Adrenal gland (tissue), 9 donors: ENCODE measurements at regions not wholly inside any gene's neighbourhood (a gene's known extent, or its start where the extent isn't known, plus 50 kb on each side); places are given as distances from the start of the nearest gene placed in this dataset.
A peak's percentile ranks its signal among the peaks of the same experiment; 100 is the strongest.

Experiments
- DNase-seq, 7 donors: peaks; one replicate each; pipeline ENCODE4 v3.0.0-alpha.2; 2019 to 2020
- H3K27ac ChIP-seq, 5 donors: fragments of 200-600 bp; sonication (generic) in 4 of 5; 1 replicate in 3 of 5; 2 replicates in 2 of 5; pipeline versions ENCODE4 v1.5.1 to v1.8.0; 2016 to 2020; ENCODE audit warnings: mild to moderate bottlenecking in 1 of 5
- H3K27me3 ChIP-seq: fragments of 200-600 bp; 2 replicates; pipeline ENCODE4 v1.8.0; 2021
- H3K36me3 ChIP-seq, 2 donors: fragments of 200-600 bp; replicated peaks in 1 of 2; 1 replicate in 1 of 2; 2 replicates in 1 of 2; pipeline versions ENCODE4 v1.5.1 to v1.8.0; 2018 to 2022
- H3K4me1 ChIP-seq, 2 donors: fragments of 200-600 bp; replicated peaks in 1 of 2; 1 replicate in 1 of 2; 2 replicates in 1 of 2; pipeline versions ENCODE4 v1.5.1 to v1.8.0; 2018 to 2021
- H3K4me3 ChIP-seq, 4 donors: fragments of 200-600 bp; sonication (generic) in 3 of 4; one replicate each; pipeline ENCODE4 v1.5.1; 2016 to 2018
- H3K9me3 ChIP-seq, 3 donors: fragments of 200-600 bp; sonication (generic) in 1 of 3; replicated peaks in 1 of 3; 1 replicate in 2 of 3; 2 replicates in 1 of 3; pipeline versions ENCODE4 v1.5.1 to v1.8.0; 2016 to 2021
- POLR2A ChIP-seq, 2 donors: fragments of 450-650 bp; IDR thresholded peaks; one replicate each; pipeline ENCODE4 v1.6.1; 2017; ENCODE audit warnings: antibody characterized with exemption in 2 of 2, mild to moderate bottlenecking in 2 of 2, moderate library complexity in 1 of 2
- WGBS, 4 donors: extraction: QIAGEN DNeasy Blood & Tissue Kit in 2 of 4; methylation state at CpG; one replicate each; pipeline versions ENCODE4 v1.1.5 to v1.1.7; 2013 to 2017; 5-methylcytosine and 5-hydroxymethylcytosine counted together
- intact Hi-C, 2 donors: fragments of 100-400 bp; cut with DNase I; formaldehyde crosslinking; loops; one replicate each; pipeline versions ENCODE4 v1.14.1 to v1.15.0; 2022 to 2023
- small RNA-seq, 2 donors: library from RNA; depleted of rRNA; stranded (forward); fragments of <200 nt; gene quantifications; one replicate each; pipeline ENCODE3, GENCODE V24; 2016
- TF ChIP-seq, protein P1 (sequence below), 6 experiments: fragments of 450-650 bp in 4 of 6; fragments of 200-600 bp in 2 of 6; sonication (generic) in 1 of 6; IDR thresholded peaks; 1 replicate in 5 of 6; 2 replicates in 1 of 6; pipeline versions ENCODE4 v1.5.1 to v1.8.0; 2016 to 2021; ENCODE audit warnings: antibody characterized with exemption in 6 of 6, mild to moderate bottlenecking in 2 of 6, moderate library complexity in 1 of 6
- donor health status: healthy with polysubstance abuse.
- donor health status: Bipolar disorder and iron deficiency.
- donor health status: DM: yes; HTN: yes; CAD: no.
- donor health status: DM: no; HTN: no; CAD: no.
- donor health status: DM: no; HTN: no; CAD: no.

DNA sequence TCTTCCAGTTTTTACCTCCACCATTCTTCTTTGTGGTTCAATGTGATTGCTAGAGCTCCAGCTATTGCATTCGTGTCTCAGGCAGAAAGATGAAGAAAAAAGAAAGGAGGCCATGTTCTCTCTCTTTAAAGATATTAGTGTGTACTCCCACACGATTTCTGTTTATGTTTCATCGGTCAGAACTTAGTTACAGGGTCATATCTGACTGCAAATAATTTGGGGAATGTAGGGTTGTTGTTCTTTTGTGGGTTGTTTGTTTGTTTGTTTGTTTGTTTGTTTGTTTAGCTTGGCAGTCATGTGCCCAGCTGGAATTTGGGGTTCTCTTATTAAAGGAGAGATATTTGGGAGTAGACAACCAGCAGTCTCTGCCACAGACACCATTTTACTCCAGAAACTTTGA, 53.6 kb upstream of the PIK3CG start:
- intact Hi-C loops = no loop called here
- WGBS, 4 donors = 58 to 74% (median 65%) methylated on average over 3 of the region's 3 CpGs
- DNase-seq = no peak
- Histone ChIP-seq H3K27ac (no peak overlapping the region), H3K4me1 (no peaks in the 10 kb centered on the region), H3K4me3 (no peak overlapping the region), H3K27me3 (no peaks in the 10 kb centered on the region), H3K36me3 (no peaks in the 10 kb centered on the region), H3K9me3 (no peaks in the 10 kb centered on the region)
- no peak for TF ChIP-seq POLR2A (IDR thresholded peaks at IDR 0.05)
- TF ChIP-seq, protein P1, sequence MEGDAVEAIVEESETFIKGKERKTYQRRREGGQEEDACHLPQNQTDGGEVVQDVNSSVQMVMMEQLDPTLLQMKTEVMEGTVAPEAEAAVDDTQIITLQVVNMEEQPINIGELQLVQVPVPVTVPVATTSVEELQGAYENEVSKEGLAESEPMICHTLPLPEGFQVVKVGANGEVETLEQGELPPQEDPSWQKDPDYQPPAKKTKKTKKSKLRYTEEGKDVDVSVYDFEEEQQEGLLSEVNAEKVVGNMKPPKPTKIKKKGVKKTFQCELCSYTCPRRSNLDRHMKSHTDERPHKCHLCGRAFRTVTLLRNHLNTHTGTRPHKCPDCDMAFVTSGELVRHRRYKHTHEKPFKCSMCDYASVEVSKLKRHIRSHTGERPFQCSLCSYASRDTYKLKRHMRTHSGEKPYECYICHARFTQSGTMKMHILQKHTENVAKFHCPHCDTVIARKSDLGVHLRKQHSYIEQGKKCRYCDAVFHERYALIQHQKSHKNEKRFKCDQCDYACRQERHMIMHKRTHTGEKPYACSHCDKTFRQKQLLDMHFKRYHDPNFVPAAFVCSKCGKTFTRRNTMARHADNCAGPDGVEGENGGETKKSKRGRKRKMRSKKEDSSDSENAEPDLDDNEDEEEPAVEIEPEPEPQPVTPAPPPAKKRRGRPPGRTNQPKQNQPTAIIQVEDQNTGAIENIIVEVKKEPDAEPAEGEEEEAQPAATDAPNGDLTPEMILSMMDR (IDR thresholded peaks at IDR 0.05) = no peak

DNA sequence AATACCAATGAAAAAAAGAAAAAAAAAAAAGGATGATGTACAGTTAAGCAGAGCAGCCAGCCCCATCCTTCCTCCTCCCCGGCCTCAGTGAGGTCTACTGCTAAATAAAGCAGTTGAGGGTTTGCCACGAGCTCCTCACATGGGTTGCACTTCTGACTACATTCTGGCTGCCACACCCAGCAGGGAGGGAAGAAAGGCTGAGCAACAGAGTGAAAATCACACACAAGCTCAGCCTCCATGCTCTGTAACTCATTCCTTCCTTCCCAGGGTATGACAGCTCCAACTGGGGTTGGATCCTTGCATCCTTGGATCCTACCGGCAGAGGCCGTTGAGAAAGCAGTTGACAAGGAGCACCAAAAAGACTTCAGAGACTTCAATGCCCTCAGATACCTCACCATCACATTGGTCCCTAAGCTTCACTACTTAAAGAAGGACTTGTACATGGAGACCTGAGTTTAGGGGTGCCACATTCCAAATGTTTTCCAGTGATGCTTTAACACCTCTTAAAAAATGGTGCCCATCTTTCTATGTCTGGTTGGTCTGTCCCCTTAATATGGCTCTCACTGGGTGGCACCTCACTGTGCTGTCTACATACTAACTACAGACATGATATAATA, 52.9 kb upstream of the PIK3CG start:
- Histone ChIP-seq H3K36me3 (no peaks in the 10 kb centered on the region), H3K9me3 (no peaks in the 10 kb centered on the region), H3K4me3 (no peak overlapping the region), H3K4me1 (no peaks in the 10 kb centered on the region), H3K27ac (no peak overlapping the region), H3K27me3 (no peaks in the 10 kb centered on the region)
- peak in 2 of 7 donors; percentile 20 to 21 for DNase-seq
- no peak for TF ChIP-seq POLR2A (IDR thresholded peaks at IDR 0.05)
- TF ChIP-seq, protein P1 (IDR thresholded peaks at IDR 0.05) = no peak
- 78 to 92% (median 86%) methylated on average over 4 of the region's 4 CpGs for WGBS, 4 donors
- intact Hi-C loops = no loop called here

- 69 to 75% (median 72%) methylated on average over 6 of the region's 6 CpGs for WGBS, 4 donors
- TF ChIP-seq, protein P1 (IDR thresholded peaks at IDR 0.05) = no peak
- TF ChIP-seq POLR2A (IDR thresholded peaks at IDR 0.05) = no peak
- Histone ChIP-seq H3K27ac (no peak overlapping the region), H3K4me1 (no peaks in the 10 kb centered on the region), H3K36me3 (no peaks in the 10 kb centered on the region), H3K9me3 (no peaks in the 10 kb centered on the region), H3K27me3 (no peaks in the 10 kb centered on the region), H3K4me3 (no peak overlapping the region)
- intact Hi-C loops = no loop called here
- no peak for DNase-seq
These were observed 51.3 kb upstream of the PIK3CG start for GRCh38 chr7:106813705-106814305.

GRCh38 chr7:106814887-106815286, 50.2 kb upstream of the PIK3CG start:
- no peak overlapping the region for H3K27ac ChIP-seq
- WGBS, 4 donors = 73 to 83% (median 78%) methylated on average over 7 of the region's 7 CpGs
- DNase-seq = no peak
- intact Hi-C loops = no loop called here
- H3K36me3 ChIP-seq = no peaks in the 10 kb centered on the region
- H3K4me3 ChIP-seq = no peak overlapping the region
- H3K4me1 ChIP-seq = no peaks in the 10 kb centered on the region
- no peaks in the 10 kb centered on the region for H3K9me3 ChIP-seq
- H3K27me3 ChIP-seq = no peaks in the 10 kb centered on the region
- TF ChIP-seq POLR2A (IDR thresholded peaks at IDR 0.05) = no peak
- TF ChIP-seq, protein P1 (IDR thresholded peaks at IDR 0.05) = no peak

Small RNA genes in the stretch of these regions (small RNA-seq; reads per million reads assigned to genes)
- 0 reads per million in 2 donors for gene RNA5SP236
